ENCODE measurements at regions not wholly inside any gene's neighbourhood (a gene's known extent, or its start where the extent isn't known, plus 50 kb on each side); places are given as distances from the start of the nearest gene placed in this dataset.

GRCh38 chr11:121721961-121722360, 269.2 kb upstream of the SORL1-AS1 start (continued):
- TF ChIP-seq SP1 (IDR thresholded peaks at IDR 0.05; ENCODE audit: low read depth) (no peak), EZH2 (IDR thresholded peaks at IDR 0.05) (no peak), REST (IDR thresholded peaks at IDR 0.05; ENCODE audit: low read depth) (no peak), ELF1 (IDR thresholded peaks at IDR 0.05; ENCODE audit: borderline replicate concordance, low read depth) (no peak), ZBTB33 (IDR thresholded peaks at IDR 0.05; ENCODE audit: extremely low read depth, insufficient replicate concordance, low read length) (no peak)

- POLR2A ChIA-PET = no interaction called here
- BruUV-seq (replicated peaks) = no TSS peak
- TF ChIP-seq SRF (IDR thresholded peaks at IDR 0.05; ENCODE audit: low read depth) (no peak), MAX (IDR thresholded peaks at IDR 0.05) (no peak), ELF1 (IDR thresholded peaks at IDR 0.05; ENCODE audit: borderline replicate concordance, low read depth) (no peak), REST (IDR thresholded peaks at IDR 0.05; ENCODE audit: low read depth) (no peak), FOSL1 (IDR thresholded peaks at IDR 0.05; ENCODE audit: low read depth) (no peak), POLR2AphosphoS5 (IDR thresholded peaks at IDR 0.05; ENCODE audit: low read depth, low read length) (no peak), EZH2 (IDR thresholded peaks at IDR 0.05) (no peak), RAD21 (IDR thresholded peaks at IDR 0.05; ENCODE audit: low read depth) (no peak), ZNF274 (IDR thresholded peaks at IDR 0.05; ENCODE audit: low read depth, low read length) (no peak), ZBTB33 (IDR thresholded peaks at IDR 0.05; ENCODE audit: extremely low read depth, insufficient replicate concordance, low read length) (no peak), EZH2phosphoT487 (IDR thresholded peaks at IDR 0.05; ENCODE audit: borderline replicate concordance) (no peak), POLR2A (IDR thresholded peaks at IDR 0.05; ENCODE audit: borderline replicate concordance, extremely low read depth, insufficient read depth, insufficient read length) (no peak)
Observed at GRCh38 chr11:121721448-121721847, 268.7 kb upstream of the SORL1-AS1 start.

More at GRCh38 chr11:121721448-121721847, 268.7 kb upstream of the SORL1-AS1 start:
- no peak for DNase-seq (ENCODE audit: low read depth, low spot score)
- CTCF ChIA-PET = no interaction called here
- Histone ChIP-seq H3K9me3 (ENCODE audit: control insufficient read depth in 1 of 2, insufficient read depth in 1 of 2, low read depth in 1 of 2, low read length in 2 of 2) (no peaks in the 10 kb centered on the region), H3K4me1 (ENCODE audit: control insufficient read depth in 1 of 2, insufficient read depth in 2 of 2, low read length in 2 of 2) (no peaks in the 10 kb centered on the region), H3K9me2 (ENCODE audit: insufficient read depth) (no peaks in the 10 kb centered on the region), H3K27me3 (ENCODE audit: insufficient read depth, low read length) (no peaks in the 10 kb centered on the region), H3K4me3 (replicated peaks in 1 of 2; ENCODE audit: low read depth in 1 of 2, low read length in 2 of 2) (no peak overlapping the region), H3K27ac (ENCODE audit: low read depth, low read length) (no peak overlapping the region), H3K36me3 (ENCODE audit: control insufficient read depth in 1 of 2, insufficient read depth in 2 of 2, low read length in 2 of 2) (no peaks in the 10 kb centered on the region), H3K9ac (ENCODE audit: low read length) (no peak overlapping the region), H3K4me2 (ENCODE audit: low read length) (no peak overlapping the region), H2AFZ (ENCODE audit: low read depth, low read length, poor library complexity, severe bottlenecking) (no peak overlapping the region), H4K20me1 (ENCODE audit: insufficient read depth) (no peaks in the 10 kb centered on the region), H3K79me2 (ENCODE audit: insufficient read depth, low read length) (no peaks in the 10 kb centered on the region)
- intact Hi-C loops (cut with micrococcal nuclease) = no loop called here
- ATAC-seq = no peak
- RAD21 ChIA-PET (ENCODE audit: low non-redundant PET in 1 of 2, low total read pairs in 2 of 2, uncharacterized antibody in 2 of 2, unreplicated experiment in 2 of 2) = no interaction called here

Measured in HCT116 (cell line).